ENCODE measurements at regions not wholly inside any gene's neighbourhood (a gene's known extent, or its start where the extent isn't known, plus 50 kb on each side); places are given as distances from the start of the nearest gene placed in this dataset.
"Not testable (repeated sequence)": the region's sequence is repeated elsewhere in the genome, so short reads cannot be mapped to it uniquely, and the experiment has no call there.

DNA sequence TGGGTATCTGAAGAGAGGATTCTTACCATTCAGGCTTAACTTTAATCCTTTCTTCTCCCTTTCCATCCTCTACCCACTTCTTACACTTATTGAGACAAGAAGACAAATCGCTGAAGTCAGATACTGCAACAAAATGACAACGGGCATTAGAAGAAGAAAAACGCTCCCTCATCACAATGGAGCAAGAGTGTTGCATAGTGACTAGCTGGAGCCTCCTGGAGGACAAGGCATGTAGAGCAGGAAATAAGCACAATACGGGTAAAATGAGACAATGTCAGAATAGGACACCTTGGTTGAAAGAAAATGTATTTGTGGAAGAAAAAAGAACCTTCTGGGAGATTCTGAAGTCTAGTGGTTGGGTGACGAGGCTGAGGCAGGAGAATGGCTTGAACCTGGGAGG lies 501.0 kb downstream of the RERGL start:
- H3K4me1 ChIP-seq (ENCODE audit: low read depth): no peaks in the 10 kb centered on the region
- no peaks in the 10 kb centered on the region for H3K9me3 ChIP-seq (ENCODE audit: low read depth)
- TF ChIP-seq, protein P1, sequence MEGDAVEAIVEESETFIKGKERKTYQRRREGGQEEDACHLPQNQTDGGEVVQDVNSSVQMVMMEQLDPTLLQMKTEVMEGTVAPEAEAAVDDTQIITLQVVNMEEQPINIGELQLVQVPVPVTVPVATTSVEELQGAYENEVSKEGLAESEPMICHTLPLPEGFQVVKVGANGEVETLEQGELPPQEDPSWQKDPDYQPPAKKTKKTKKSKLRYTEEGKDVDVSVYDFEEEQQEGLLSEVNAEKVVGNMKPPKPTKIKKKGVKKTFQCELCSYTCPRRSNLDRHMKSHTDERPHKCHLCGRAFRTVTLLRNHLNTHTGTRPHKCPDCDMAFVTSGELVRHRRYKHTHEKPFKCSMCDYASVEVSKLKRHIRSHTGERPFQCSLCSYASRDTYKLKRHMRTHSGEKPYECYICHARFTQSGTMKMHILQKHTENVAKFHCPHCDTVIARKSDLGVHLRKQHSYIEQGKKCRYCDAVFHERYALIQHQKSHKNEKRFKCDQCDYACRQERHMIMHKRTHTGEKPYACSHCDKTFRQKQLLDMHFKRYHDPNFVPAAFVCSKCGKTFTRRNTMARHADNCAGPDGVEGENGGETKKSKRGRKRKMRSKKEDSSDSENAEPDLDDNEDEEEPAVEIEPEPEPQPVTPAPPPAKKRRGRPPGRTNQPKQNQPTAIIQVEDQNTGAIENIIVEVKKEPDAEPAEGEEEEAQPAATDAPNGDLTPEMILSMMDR (IDR thresholded peaks at IDR 0.05; ENCODE audit: low read depth, low read length): no peak
- H3K27ac ChIP-seq: no peak overlapping the region
- H3K4me3 ChIP-seq: no peak overlapping the region
- no peaks in the 10 kb centered on the region for H3K36me3 ChIP-seq
- H3K27me3 ChIP-seq: no peaks in the 10 kb centered on the region
- DNase-seq (ENCODE audit: low read depth in 1 of 2, low spot score in 1 of 2): peak in 1 of 2 donors; percentile 52

DNA sequence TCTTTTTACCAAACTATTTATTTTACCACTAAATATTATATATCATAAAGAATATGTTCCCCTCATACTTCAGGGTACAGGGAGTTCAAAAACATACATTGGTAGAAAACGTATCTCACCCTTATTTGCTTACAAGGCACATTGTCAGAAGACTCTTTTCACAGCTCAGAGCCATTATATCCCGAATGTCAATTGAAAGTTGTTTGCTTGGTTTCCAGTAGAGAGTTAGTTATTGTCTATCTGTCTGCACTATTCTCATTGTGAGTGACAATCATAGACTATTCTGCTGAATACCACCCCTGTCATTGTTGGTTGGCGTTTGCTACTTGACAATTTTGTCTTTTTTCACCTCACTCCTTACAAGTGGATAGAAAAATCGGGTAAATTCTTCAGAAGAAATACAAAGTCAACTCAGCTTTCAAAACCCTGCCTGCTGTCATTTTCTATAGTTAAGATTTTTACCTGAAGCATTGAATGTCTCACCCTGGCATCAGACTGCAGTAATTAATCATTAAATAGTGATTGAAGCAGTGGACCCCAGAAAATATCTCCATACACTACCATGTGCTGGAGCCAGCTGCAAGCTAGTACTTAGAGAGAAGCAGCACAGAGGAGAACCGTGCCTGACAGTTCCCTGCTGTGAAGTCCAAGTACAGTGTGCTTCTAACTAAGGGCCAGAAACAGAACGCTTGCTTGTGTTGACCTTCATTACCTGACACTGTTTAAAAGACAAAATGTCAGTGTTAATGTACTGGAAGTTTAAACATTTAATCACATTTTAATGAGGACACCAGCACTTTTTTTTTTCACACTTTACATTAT lies 510.6 kb downstream of the RERGL start:
- DNase-seq (ENCODE audit: low read depth in 1 of 2, low spot score in 1 of 2): peak in 1 of 2 donors; percentile 53
- Histone ChIP-seq H3K36me3 (no peaks in the 10 kb centered on the region), H3K27me3 (no peaks in the 10 kb centered on the region), H3K27ac (no peak overlapping the region), H3K9me3 (ENCODE audit: low read depth) (no peaks in the 10 kb centered on the region), H3K4me1 (ENCODE audit: low read depth) (no peaks in the 10 kb centered on the region), H3K4me3 (no peak overlapping the region)
- TF ChIP-seq, protein P1 (IDR thresholded peaks at IDR 0.05; ENCODE audit: low read depth, low read length): no peak

DNA sequence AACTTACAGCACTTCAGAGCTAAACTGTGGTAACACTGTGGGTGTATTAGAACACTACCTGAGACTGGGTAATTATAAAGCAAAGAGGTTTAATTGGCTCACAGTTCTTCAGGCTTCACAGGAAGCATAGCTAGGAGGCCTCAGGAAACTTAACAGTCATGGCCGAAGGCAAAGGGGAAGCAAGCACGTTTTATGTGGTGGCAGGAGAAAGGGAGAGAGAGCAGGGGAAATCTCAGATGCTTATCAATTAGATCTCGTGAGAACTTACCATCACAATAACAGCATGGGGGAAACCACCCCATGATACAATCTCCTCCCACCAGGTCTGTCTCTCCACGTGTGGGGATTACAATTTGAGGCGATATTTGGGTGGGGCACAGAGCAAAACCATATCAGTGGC lies 512.6 kb downstream of the RERGL start:
- H3K4me1 ChIP-seq (ENCODE audit: low read depth): no peaks in the 10 kb centered on the region
- TF ChIP-seq, protein P1 (IDR thresholded peaks at IDR 0.05; ENCODE audit: low read depth, low read length): no peak
- H3K27ac ChIP-seq: no peak overlapping the region
- no peaks in the 10 kb centered on the region for H3K36me3 ChIP-seq
- no peaks in the 10 kb centered on the region for H3K27me3 ChIP-seq
- DNase-seq (ENCODE audit: low read depth in 1 of 2, low spot score in 1 of 2): no peak
- H3K4me3 ChIP-seq: no peak overlapping the region
- H3K9me3 ChIP-seq (ENCODE audit: low read depth): no peaks in the 10 kb centered on the region

DNA sequence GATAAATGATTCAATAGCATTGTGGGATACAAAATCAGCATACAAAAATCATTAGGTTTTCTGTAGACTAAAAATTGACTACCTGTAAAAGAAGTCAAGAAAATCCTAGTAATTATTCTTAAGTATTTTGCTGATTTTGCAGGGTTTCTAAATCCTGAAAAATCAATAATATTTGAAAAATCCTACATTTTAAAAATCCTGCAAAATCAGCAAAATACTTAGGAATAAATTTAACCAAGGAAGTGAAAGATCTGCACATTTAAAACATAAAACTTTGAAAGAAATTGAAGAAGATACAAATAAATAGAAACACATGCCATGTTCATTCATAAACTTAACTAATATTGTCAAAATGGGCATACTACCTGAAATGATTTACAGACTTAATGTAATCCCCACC lies 517.7 kb downstream of the RERGL start:
- H3K27me3 ChIP-seq: no peaks in the 10 kb centered on the region
- no peak overlapping the region for H3K27ac ChIP-seq
- H3K36me3 ChIP-seq: no peaks in the 10 kb centered on the region
- no peaks in the 10 kb centered on the region for H3K9me3 ChIP-seq (ENCODE audit: low read depth)
- no peak for DNase-seq (ENCODE audit: low read depth in 1 of 2, low spot score in 1 of 2)
- H3K4me3 ChIP-seq: no peak overlapping the region
- TF ChIP-seq, protein P1 (IDR thresholded peaks at IDR 0.05; ENCODE audit: low read depth, low read length): no peak
- H3K4me1 ChIP-seq (ENCODE audit: low read depth): no peaks in the 10 kb centered on the region

DNA sequence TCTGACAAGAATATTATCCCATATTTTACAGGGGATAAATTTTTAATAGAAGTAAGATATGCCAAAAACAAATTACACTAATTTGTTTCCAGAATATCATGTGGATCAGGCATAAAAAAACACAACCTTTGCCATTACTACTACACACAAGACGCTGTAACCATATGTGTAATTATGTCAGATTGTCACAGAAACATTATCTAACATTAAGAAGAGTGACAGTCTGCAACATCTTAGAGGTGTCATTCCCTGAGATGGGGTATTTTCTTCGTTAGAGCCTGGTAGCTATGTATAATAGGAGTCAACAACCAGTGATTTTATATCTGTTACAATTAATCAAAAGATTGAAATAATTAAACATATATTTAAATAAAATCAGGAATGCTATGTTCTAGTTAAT lies 518.9 kb downstream of the RERGL start:
- Histone ChIP-seq H3K4me3 (no peak overlapping the region), H3K4me1 (ENCODE audit: low read depth) (no peaks in the 10 kb centered on the region), H3K27ac (no peak overlapping the region), H3K36me3 (no peaks in the 10 kb centered on the region), H3K9me3 (ENCODE audit: low read depth) (no peaks in the 10 kb centered on the region), H3K27me3 (no peaks in the 10 kb centered on the region)
- TF ChIP-seq, protein P1 (IDR thresholded peaks at IDR 0.05; ENCODE audit: low read depth, low read length): no peak
- no peak for DNase-seq (ENCODE audit: low read depth in 1 of 2, low spot score in 1 of 2)

DNA sequence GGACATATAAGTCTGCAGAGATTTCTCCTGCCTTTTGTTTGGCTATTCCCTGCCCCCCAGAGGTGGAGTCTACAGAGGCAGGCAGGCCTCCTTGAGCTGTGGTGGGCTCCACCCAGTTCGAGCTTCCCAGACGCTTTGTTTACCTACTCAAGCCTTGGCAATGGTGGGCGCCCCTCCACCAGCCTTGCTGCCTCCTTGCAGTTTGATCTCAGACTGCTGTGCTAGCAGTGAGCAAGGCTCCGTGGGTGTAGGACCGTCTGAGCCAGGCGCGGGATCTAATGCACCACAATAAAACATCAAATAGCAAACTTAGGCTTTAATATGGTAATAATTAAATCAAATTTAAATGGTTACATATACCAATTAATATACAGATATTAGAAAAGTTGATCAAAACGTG lies 525.4 kb downstream of the RERGL start:
- H3K9me3 ChIP-seq (ENCODE audit: low read depth); H3K4me1 ChIP-seq (ENCODE audit: low read depth); H3K4me3 ChIP-seq; H3K27me3 ChIP-seq; DNase-seq (ENCODE audit: low read depth in 1 of 2, low spot score in 1 of 2); H3K27ac ChIP-seq; H3K36me3 ChIP-seq: not testable (repeated sequence)

All from cardiac muscle cell (in vitro differentiated cells and primary cell).